GM19328 (cell line): ENCODE measurements at regions not wholly inside any gene's neighbourhood (a gene's known extent, or its start where the extent isn't known, plus 50 kb on each side); places are given as distances from the start of the nearest gene placed in this dataset.

Source experiments
- ATAC-seq: cut with Tn5 transposase; IDR thresholded peaks from one replicate; pipeline ENCODE4 v1.9.1; 2021; ENCODE audit warnings: mild to moderate bottlenecking, moderate library complexity; ENCODE audit not compliant: unreplicated experiment

DNA sequence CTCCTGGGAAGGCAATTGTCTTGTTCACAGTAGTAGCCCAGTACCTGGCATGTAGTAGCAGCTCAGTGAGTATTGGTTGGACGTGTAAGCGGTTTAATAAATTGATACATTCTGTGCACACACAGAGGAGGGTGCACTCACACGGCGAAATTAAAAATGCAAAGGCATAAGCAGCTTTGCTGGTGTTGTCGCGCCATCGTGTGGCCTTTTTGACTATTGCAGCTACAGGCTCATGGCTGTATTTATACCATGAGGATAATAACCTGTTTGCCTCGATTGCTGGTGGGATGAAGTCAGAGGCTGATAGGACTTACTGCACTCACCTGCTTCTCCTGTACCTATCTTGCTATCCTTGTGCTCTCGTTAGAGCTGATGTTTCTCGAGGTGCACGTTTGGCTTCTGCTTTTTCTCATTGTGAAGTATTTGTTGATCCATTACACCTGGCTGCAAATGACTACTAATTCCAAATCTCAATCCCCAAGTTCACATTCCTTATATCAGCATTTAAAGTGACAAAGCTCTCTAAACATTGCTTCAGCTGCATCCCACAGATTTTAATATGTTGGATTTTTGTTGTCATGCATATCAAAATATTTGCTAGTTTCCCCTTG, 61.5 kb downstream of the TBXT start:
- ATAC-seq = no peak

DNA sequence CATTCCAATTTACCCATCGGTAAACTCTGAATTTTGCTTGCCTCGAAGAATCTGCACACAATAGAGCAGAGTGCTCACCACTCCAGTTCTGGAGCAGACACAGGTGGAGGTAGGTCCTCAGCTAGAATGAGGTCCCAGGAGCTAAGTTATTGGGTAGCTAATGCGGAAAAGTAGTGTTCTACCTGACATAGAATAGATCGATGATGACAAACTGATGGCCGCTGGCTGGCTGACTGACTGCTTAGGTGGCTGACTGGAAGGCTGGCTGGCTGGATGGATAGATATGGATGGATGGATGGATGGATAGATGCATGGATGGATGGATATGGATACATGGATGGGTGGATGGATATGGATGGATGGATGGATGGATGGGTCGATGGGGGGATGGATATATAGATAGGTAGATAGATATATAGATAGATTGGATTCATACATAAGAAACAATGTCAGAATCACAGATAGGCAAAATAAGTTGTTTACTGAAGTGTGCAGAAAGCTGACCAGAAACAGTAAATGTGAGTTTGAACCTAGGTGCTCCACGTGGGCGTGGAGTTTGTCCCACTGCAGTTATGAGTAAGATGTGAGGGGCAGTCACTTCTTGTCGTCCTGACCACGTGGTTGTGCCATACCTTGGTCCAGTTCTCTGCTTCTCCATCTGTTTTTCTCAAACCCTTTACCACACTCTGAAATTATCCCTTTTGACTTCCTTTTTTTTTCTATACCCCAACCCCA, 62.1 kb downstream of the TBXT start:
- no peak for ATAC-seq

DNA sequence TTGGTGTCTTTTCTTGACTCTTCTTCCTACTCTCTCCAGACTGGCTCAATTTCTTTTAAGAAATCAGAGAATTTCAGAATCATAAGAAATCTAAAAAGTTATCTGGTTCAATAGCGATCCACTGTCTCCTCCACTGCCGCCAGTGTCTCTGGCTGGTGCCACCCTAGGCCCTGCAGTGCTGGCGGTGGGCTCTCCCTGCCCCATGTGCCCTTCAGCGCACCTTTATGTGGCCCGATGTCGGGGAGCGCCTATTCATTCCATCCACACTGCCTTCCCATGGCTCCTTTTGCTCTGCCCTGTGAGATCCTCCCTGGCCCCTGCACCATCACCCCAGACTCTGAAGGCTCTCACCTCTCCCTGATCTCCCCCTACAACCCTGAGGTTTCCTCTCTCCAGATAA, 62.8 kb downstream of the TBXT start:
- no peak for ATAC-seq

DNA sequence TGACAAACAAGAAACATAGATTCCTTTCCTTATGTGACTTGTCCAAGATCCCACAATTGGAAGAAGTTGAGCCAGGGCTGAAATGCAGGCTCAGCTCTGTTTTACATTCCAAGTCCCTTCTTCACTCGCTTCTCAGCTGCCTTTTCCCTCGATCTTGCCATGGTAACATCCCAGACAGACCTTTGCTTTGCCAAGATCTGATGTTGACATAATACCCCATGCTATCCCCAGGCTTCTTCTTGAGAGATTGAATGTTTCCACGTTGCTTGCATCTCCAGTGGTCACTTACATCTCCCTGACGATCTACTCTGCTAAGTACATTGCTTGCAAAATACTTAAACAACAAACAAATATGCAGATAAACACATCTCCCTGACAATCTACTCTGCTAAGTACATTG, 63.5 kb downstream of the TBXT start:
- ATAC-seq = no peak

DNA sequence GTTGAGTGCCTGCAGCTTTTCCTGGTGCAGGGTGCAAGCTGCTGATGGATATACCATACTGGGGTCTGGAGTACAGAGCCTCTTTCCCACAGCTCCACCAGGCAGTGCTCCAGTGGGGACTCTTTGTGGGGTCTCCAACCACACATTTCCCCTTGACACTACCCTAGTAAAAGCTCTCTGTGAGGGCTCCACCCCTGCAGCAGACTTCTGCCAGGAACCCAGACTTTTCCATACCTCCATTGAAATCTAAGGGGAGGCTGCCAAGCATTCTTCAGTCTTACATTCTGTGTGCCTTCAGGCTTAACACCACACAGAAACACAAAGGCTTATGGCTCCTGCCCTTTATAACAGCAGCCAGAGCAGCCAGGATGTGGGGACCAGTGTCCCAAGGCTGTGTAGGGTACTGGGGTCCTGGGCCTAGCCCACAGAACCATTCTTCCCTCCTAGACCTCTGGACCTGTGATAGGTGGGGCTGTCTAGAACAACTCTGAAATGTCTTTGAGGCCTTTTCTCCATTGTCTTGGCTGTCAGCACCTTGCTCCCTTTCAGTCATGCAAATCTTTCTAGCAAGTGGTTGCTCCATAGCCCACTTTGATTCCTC, 65.7 kb downstream of the TBXT start:
- no peak for ATAC-seq

DNA sequence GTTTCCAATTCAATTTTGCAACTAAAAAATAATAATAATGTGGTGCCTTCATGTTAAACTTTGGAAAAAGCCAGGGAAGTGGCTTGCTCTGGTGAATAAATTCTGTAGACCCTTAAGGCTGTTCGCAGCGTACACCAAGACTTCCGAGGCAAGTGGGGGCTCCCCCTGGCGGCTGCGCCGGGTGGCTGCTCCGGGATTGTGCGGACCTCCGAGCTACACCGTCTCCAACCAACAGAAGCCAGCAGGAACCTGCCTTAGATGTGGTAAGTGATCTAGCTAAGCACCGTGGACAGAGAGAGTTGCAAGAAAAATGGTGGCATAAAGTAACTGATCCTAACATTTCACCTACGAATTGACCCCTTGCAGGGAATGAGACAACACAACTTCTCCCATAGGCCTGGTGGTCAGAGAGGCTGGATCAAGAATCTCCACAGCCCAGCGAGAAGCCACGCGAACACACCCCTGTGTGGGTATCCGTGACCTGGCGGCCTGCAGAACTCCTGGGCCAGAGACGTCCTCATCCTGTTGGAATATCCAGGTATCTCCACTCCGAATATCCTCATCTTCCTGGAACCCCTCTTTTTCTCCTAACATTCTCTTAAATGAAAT, 69.6 kb downstream of the TBXT start:
- no peak for ATAC-seq

DNA sequence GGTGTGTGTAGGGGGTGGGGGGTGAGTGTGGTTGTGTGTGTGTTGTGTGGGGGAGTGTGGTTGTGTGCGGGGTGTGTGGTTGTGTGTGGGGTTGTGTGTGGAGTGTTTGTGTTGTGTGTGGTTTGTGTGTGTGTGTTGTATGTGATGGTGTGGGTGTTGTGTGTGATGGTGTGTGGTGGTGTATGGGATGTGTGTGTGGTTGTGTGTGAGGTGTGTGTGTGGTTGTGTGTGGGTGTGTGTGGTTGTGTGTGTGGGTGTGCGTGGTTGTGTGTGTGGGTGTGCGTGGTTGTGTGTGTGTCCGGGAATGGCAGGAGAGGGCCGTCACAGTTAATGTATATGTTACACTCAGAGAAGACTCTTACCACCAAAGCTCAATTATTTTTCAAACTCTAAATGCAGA, 79.8 kb downstream of the TBXT start:
- ATAC-seq = no peak

DNA sequence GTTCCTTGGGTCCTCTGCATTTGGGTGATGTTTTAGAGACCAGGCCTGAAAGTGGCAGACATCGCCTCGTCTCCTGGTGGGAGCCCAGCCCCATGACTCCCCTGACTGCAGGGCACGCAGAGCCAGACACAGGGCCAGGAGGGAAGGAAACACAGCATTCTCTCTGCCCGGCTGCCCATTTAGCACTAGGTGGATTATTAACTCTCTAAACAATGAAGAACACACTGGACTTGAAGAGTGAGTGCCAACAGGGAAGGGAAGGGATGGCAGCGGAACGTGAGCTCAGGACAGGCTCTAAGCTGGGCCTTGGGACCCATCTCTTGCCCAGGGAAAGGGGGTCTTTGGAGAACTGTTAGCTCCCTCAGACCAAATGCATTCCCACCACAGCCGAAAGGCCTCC, 80.4 kb downstream of the TBXT start:
- no peak for ATAC-seq

DNA sequence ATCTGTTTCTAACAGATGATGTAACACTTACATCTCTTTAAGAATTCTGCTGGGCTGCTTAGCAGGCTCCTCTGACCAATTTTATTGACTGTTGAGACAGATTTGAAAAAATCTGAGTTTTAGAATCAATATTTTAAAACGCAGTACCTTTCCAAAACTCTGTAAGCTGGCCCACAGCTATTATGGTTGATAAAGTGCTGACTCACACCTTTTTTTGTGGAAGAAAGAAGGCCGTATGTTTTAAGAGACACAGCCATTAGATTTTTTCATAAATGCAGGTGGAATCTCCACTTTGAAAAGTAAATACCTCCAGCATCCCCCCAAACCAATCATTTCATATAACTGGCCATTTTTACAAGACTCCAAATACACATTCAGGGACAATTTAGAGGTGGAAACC, 82.2 kb downstream of the TBXT start:
- ATAC-seq = no peak

DNA sequence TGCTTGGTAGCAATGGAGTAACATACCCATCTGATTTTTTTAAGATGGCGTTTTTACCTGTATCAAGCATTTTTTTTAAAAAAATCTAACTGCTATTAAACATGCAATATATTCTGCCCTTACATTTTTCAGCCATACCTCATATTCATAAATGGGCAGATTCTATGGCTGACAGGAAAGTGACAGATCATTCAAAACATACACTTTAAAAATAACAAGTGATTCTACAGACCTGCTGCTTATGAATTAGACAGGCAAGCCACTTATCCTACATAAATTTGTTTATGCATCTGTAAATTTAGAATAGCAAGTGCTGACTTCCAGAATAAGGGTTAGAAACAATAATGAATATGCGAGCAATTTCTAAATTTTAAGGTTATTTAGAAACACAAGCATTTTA, 82.7 kb downstream of the TBXT start:
- ATAC-seq = no peak

DNA sequence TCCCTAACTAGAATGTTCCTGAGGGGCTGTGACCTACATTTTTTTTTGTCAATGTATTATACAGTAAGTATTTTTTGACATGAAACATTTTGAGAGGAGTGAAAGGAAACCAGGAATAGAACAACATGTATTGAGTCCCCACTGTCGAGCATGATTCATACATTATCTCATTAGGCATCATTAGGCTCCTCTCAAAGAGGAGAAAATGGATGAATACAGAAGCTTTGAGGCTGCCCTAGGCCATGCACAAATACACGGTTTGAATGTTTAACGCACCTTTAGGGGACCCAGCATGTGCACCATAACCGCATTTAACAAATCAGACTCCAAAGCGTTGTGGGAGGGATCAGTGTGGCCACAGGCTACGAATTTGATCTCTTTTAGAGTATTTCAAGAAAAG, 87.8 kb downstream of the TBXT start:
- no peak for ATAC-seq

DNA sequence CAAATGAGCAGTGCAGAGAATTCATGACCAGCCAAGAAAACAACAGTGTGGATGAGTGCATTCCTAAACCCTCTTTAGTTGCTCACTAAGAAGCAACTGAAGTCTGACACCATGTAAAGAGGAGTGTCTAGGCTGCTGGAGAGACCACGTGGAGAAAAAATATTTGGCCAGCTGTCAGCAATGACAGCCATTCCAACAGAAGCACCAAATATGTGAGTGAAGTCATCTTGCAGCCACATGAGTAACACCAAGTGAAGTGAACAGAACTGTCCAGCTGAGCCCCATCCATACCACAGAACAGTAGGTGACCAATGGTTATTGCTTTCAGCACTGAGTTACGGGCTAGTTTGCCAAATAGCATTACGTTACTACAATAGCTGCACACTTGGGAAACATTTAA, 89.4 kb downstream of the TBXT start:
- ATAC-seq = no peak

DNA sequence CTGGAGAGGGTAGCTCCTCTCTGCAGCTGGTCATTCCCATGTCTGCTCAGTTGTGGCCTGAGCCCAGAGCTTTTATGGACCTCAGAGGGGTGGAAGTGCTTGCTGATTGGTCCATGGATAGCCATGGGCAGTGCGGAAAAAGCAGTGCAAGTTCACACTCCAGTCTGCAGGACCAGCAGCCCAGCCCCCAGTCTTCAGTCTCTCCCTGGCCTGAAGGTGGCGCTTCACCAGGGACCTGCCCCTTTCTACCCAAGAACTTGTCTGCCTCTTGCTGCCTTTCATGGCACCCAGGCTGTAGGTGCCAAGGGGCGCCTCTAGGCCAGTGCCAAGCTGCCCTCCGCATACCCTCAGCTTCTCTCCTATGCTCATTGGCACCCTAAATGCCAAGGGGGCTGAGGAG, 91.0 kb downstream of the TBXT start:
- no peak for ATAC-seq

DNA sequence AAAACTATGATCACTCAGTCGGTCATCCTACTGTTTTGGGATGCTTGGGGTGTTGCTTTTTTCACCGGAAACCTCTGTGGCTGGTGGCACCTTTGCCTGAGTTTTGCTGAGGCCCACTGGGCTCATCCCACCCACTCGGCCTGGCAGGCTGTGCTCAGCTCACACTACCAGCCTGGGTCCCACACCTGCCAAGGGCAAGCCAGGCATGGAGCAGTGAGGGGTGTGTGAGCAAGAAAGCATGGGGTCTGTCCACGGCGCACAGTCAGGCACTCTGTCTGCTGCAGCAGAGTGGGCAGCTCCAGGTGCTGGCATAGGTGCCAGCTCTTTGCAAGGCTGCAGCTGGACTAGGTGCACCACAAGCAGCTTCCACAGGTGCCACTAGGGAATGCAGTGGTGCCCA, 91.7 kb downstream of the TBXT start:
- ATAC-seq = no peak

DNA sequence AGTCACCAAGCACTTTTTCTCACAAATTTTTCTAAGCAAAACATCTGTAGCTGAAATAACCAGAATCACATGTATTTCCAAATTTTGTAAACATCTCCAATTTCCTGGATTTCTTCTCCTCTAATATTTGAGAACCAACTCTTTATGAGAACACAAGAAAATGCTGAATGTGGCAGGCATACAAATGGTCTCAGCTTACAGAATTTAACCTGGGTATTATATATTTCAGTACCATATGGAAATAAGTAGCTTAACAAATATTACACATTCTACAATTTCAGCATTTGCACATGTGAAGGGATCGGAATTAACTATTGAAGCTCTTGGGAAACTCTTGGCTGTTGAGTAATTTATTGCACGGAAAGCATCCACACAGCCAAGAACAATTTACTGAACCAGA, 92.5 kb downstream of the TBXT start:
- ATAC-seq = no peak

DNA sequence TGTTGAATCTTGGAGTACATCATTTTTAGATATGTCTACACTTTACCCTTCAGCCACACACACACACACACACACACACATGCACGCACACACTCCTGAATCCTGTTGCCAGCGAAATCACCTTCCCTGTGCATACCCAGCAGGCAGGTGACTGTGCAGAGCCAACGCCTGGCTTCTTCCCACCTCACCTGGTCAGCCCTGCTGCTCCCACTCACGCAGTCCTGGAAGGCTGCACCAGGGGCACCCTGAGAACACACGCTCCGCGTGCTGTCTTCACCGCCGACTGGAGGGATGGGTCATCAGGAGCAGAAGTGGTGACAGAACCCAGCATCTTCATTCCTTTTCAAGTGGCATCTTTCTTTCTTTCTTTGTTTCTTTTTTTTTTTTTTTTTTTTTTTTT, 94.6 kb downstream of the TBXT start:
- no peak for ATAC-seq

DNA sequence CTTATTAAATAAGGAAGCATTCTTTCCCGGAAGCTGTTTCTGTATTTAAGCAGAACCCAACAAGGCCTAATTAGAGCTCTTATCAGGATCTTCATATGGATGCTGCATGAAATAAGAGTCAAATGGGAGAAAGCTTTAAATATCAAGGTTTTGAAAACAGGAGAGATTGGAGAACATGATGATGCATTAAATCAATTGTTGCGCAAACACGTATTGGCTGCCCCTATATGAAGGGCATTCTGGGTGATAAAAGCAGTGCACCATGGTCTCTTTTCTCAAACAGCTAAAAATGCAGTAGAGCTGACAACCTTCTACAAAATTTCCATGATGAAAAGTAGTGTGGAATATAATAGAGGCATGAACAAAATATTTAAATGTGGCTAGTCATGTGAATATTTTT, 98.9 kb downstream of the TBXT start:
- ATAC-seq = no peak

DNA sequence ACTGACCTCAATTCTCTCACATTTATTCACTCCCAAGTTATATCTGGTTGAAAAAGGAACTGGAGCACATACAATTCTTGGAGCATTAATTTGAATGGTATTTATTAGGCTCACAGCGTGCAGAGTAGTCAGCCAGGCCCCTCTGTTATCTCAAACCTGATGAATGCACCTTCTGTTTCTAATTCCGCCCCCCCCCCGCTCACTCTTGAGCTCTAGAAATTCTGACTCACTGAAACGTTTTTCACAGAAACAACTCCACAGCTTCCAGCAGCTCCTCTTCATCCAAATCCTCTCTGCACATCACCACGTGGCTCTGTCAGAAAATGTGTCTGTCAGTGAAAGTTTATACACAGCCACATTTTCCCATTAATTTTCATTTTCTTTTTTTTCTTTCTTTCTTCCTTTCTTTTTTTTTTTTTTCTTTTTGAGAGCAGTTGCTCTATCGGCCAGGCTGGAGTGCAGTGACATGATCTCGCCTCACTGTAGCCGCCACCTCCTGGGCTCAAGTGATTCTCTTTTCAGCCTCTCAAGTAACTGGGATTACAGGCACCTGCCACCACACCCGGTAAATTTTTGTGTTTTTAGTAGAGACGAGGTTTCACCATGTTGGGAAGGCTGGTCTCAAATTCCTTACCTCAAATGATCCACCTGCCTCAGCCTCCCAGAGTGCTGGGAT, 109.4 kb downstream of the TBXT start:
- no peak for ATAC-seq

DNA sequence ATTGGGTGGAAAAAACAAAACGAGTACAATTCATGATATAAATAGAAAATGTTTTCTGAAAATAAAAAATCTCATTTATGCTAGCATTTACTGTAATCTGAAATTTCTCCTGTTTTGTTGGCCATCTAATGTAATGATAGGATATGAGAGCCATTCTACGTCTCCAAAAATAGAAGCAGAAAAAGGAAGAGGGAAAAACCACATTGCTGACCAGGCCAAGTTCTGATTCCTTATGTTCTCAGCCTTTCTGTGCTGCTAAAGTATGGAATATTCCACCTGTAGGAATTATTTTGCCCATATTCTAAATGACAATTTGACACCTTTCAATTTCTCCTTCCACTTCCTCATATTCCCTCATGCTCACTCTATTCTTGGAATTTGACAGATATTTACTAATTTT, 110.2 kb downstream of the TBXT start:
- no peak for ATAC-seq

DNA sequence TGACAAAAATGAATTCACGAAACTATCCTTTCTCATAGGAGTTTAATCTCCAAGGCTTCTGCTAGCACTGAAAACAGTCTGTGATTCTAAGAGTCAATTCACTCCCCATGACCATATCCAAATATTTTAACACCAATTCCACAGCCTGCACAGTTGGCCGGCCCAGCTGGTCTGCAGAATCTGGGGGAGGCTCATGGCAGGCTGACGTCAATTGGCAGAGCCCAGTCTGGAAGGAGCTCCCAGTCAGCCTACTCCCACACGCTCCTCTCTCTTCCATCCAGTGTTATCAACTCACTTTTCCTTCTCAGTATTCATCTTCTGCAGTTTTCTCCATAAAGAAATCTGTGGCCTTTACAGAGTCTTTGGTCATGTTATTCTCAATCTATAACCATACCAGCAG, 111.0 kb downstream of the TBXT start:
- ATAC-seq = no peak

DNA sequence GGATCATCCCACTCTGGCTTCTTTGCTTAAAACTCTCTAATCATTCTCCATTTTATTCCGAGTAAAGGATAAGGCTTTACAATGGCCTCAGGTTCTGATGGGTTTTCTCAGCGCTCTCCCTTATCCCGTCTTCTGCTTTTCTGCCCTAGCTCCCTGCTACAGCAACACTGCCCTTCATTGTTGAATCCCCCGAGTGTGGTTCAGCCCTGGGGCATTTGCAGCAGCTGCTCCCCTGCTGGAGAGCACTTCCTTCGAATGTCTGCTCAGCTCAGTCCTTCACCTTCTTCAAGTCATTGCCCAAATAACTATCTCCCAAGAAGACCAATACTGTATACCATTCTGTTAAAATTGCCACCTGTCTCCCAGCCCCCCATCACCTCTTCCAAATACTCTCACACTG, 111.8 kb downstream of the TBXT start:
- no peak for ATAC-seq

DNA sequence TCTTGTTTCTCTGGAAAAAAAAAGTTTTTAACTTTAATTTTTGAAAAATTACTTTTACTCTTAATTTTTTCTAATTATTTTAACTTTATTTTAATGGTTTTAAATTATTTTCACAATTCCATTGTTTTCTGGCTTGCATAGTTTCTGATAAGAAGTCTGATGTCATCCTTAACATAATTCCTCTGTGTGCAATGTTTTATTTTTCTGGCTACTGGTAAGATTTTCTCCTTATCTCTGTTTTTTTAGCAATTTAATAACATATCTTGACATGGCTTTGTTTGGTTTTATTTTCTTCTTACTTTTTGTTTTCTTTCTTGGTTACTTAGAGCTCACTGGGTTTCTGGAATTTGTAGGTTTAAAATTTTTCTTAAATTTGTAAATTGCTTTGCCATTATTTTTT, 114.8 kb downstream of the TBXT start:
- ATAC-seq = no peak
